Activated T-cell treated with anti-CD3 and anti-CD28 coated beads for 24 hours (primary cell): ENCODE measurements at regions not wholly inside any gene's neighbourhood (a gene's known extent, or its start where the extent isn't known, plus 50 kb on each side); places are given as distances from the start of the nearest gene placed in this dataset.

ENCODE experiments used
- DNase-seq: peaks from one replicate; pipeline ENCODE4 v3.0.0-alpha.2; 2020; ENCODE audit warnings: low read depth

GRCh38 chrX:107560980-107561379 lies 67.3 kb upstream of the PRPS1 start:
- no peak for DNase-seq

- no peak for DNase-seq
These were observed 66.7 kb upstream of the PRPS1 start for GRCh38 chrX:107561468-107562215.

- DNase-seq: no peak
These were observed 65.8 kb upstream of the PRPS1 start for GRCh38 chrX:107562482-107562881.

GRCh38 chrX:107563824-107564223 lies 64.5 kb upstream of the PRPS1 start:
- no peak for DNase-seq

GRCh38 chrX:107565015-107565414 lies 63.3 kb upstream of the PRPS1 start:
- no peak for DNase-seq

- DNase-seq: no peak
These were observed 62.2 kb upstream of the PRPS1 start for GRCh38 chrX:107565931-107566603.

GRCh38 chrX:107566604-107567262 lies 61.6 kb upstream of the PRPS1 start:
- no peak for DNase-seq

- DNase-seq: no peak
These were observed 60.9 kb upstream of the PRPS1 start for GRCh38 chrX:107567370-107567769.

GRCh38 chrX:107571296-107571998 lies 56.9 kb upstream of the PRPS1 start:
- DNase-seq: no peak

GRCh38 chrX:107573016-107573415 lies 55.3 kb upstream of the PRPS1 start:
- no peak for DNase-seq

- DNase-seq: no peak
These were observed 54.1 kb upstream of the PRPS1 start for GRCh38 chrX:107574054-107574683.

GRCh38 chrX:107574711-107575110 lies 53.6 kb upstream of the PRPS1 start:
- no peak for DNase-seq

GRCh38 chrX:107576392-107576791 lies 51.9 kb upstream of the PRPS1 start:
- DNase-seq: no peak

- no peak for DNase-seq
These were observed 51.5 kb upstream of the PRPS1 start for GRCh38 chrX:107576841-107577240.

- DNase-seq: no peak
These were observed 50.4 kb upstream of the PRPS1 start for GRCh38 chrX:107577933-107578332.
